ENCODE measurements at regions not wholly inside any gene's neighbourhood (a gene's known extent, or its start where the extent isn't known, plus 50 kb on each side); places are given as distances from the start of the nearest gene placed in this dataset.

- TF ChIP-seq CTCF (IDR thresholded peaks at IDR 0.05): no peak
Measured at GRCh38 chr6:71499667-71500066, 211.1 kb downstream of the OGFRL1 start.

- no peak for TF ChIP-seq CTCF (IDR thresholded peaks at IDR 0.05)
Measured at GRCh38 chr6:71502168-71502567, 213.6 kb downstream of the OGFRL1 start.

GRCh38 chr6:71502956-71503355, 214.3 kb downstream of the OGFRL1 start:
- TF ChIP-seq CTCF (IDR thresholded peaks at IDR 0.05): no peak

- TF ChIP-seq CTCF (IDR thresholded peaks at IDR 0.05): no peak
Measured at GRCh38 chr6:71507183-71507582, 218.6 kb downstream of the OGFRL1 start.

DNA sequence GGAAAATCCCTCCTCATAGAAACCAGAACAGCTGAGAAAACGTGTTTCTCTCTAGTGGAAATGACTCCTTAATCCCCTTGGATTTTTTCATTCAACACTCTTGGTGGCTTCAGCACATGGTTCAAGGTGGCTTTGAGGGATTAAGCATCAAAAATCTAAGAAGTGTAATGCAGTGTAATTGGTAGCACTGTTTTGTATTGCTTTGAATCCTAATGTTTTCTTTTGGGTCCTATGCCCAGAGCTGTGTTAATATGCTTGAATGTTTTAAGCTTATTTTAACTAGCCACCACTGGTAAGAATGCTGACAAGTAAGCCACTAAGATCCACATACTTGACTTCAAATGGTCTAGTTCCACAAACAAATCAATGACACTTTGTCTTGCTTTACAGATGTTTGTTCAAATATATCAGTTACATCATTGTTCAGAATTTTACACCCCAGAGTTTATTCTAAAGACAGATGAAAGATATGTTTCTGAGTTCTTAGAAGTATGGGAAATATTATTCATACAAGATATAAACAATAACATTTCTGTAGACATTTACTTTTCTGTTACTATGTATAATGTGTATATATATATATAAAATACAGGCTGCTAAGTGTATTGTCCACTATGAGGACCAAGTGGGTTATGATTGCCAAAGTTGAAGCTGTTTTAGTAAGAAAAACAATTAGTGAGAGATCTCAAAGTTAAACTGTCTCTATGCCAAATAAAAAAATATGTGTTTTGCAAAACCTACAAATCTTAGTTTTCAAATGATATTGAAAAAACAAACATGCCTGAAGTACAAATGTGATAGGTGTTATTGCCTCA, 220.8 kb downstream of the OGFRL1 start:
- no peak for TF ChIP-seq CTCF (IDR thresholded peaks at IDR 0.05)

DNA sequence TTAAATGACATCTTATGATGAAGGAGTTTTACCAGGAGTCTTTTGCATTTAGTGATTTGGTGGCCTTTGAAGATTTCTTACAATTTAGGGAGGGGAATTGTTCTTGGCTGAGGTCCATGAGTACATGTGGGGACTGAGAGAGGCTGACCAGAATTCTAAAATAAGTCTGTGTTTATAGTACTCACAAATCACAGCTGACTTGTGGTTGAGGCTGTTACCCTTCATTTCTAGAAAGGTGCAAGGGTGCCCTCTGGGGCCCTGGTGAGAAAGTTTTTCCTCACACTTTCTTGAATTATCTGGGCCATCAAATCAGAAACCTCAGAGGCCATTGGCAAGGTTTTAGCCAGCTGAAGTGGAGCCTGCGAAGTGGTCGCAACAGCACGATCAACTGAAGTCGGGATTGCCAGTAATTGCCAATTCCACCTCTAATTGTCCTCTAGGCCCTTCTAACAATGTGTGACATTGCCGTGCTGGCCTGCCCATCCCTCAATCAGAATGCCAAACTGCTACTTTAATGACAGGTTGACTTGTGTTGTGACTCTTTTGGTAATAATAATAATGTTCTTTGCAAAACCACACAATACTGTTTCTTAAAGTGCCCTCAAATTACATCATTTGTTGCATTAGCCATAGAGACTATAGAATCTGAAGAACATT, 221.6 kb downstream of the OGFRL1 start:
- TF ChIP-seq CTCF (IDR thresholded peaks at IDR 0.05): peak; percentile 50

GRCh38 chr6:71510856-71511255, 222.2 kb downstream of the OGFRL1 start:
- no peak for TF ChIP-seq CTCF (IDR thresholded peaks at IDR 0.05)
